Tibial nerve (tissue), 3 donors: ENCODE measurements at regions not wholly inside any gene's neighbourhood (a gene's known extent, or its start where the extent isn't known, plus 50 kb on each side); places are given as distances from the start of the nearest gene placed in this dataset.

Source experiments
- CTCF ChIP-seq, 5 experiments: fragments of 200-600 bp in 3 of 5; fragments of 450-650 bp in 2 of 5; sonication (generic) in 3 of 5; IDR thresholded peaks; one replicate each; pipeline ENCODE4 v1.5.1; 2016 to 2019; ENCODE audit warnings: antibody characterized with exemption in 5 of 5, mild to moderate bottlenecking in 3 of 5, moderate library complexity in 2 of 5
- POLR2A ChIP-seq, 2 donors: fragments of 450-650 bp; IDR thresholded peaks; one replicate each; pipeline ENCODE4 v1.6.1; 2017; ENCODE audit warnings: antibody characterized with exemption in 2 of 2, mild to moderate bottlenecking in 2 of 2, moderate library complexity in 2 of 2

- no peak for TF ChIP-seq POLR2A (IDR thresholded peaks at IDR 0.05)
- TF ChIP-seq CTCF (IDR thresholded peaks at IDR 0.05) = no peak
These were observed 175.8 kb downstream of the TNFSF18 start for GRCh38 chr1:172874950-172875349.
